HG02642 (cell line): ENCODE measurements at regions not wholly inside any gene's neighbourhood (a gene's known extent, or its start where the extent isn't known, plus 50 kb on each side); places are given as distances from the start of the nearest gene placed in this dataset.

Source experiments
- ATAC-seq: cut with Tn5 transposase; IDR thresholded peaks from one replicate; pipeline ENCODE4 v1.9.1; 2021; ENCODE audit warnings: mild to moderate bottlenecking; ENCODE audit not compliant: unreplicated experiment, poor library complexity

DNA sequence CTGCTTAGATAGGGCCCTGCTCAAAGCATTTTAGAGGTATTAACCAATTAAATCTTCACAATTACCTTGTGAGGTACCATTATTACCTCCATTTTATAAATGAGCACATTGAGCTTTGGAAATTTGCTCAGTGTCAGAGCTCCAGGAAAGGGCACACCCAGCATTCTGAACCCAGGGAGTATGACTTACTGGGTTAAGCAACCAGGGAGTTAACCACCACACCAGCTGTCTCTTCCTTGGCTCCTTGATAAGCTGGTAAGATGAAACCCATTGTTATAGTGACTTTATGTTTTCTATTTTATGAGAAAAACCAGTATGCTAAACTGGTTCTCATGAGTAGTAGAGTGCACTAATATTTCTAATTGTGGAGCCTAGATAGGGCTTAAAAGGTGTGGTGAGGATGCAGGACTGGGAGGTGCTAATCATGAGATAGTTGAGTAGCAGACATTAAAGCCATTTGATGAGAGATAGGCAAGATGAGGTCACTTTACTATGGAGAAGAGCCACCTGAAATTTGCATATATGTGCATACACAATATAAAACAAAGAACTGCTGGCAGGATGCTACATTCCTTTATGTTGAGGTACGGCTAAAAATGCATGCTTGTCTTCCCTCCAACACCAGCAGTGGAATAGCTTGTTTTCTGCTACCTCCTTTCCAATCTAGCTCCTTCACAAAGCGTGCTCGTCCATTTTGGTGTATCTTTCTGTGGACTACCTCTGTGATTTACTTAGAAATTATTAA is 556.1 kb downstream of the SPRY1 start:
- ATAC-seq: no peak

DNA sequence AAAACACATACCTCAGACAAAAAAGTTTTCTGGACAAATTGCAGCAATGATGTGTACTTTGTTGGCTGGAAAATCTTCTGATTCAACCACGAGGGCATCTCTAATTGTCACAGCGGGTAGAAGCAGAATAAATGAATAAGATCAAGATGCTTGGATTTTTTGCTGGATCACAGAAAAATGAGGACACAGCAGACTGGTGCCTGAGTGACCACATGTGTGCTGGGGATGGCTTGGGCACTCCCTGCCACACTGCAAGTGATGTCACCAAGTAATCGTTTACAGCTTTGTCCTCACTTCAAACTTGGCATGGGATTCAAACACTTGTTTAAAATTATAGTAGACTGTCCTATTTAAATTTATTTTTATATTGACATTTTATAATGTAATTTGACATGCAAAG is 557.0 kb downstream of the SPRY1 start:
- no peak for ATAC-seq

DNA sequence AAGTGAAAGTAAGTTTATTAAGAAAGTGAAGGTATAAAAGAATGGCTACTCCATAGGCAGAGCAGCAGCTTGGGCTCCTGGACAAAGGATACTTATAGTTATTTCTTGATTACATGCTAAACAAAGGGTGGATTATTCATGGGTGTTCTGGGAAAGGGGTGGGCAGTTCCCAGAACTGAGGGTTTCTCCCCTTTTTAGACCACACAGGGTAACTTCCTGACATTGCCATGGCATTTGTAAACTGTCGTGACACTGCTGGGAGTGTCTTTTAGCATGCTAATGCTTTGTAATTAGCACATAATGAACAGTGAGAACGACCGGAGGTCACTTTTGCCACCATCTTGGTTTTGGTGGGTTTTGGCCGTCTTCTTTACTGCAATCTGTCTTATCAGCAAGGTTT is 557.6 kb downstream of the SPRY1 start:
- no peak for ATAC-seq

DNA sequence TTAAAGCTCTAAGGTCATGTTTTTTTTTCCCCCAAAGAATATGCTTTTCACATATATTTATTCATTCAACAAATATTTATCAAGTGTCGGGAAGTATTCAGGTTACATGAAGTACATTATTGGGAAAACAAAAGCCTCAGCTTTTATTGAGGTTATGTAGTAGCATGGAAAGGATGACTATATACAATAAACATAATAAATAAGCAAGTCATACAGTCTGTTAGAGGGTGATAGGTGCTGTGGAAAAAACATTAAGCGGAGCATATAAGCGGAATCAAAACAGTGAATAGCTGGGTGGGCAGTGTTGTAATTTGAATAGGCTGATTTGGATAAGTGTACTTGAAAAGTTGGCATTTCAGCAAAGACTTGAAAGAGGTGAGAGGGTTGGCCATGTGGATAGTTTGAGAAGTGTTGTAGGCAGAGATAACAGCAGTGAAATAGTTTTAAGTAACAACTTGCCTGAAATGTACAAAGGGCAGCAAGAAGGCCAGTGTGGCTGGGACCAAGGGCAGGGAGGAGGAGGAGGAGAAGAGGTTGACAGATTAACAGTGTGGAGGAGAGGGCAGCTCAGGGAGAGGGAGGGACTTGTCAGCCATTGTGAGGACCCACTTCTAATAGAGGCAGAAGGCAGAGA is 558.7 kb downstream of the SPRY1 start:
- ATAC-seq: no peak

DNA sequence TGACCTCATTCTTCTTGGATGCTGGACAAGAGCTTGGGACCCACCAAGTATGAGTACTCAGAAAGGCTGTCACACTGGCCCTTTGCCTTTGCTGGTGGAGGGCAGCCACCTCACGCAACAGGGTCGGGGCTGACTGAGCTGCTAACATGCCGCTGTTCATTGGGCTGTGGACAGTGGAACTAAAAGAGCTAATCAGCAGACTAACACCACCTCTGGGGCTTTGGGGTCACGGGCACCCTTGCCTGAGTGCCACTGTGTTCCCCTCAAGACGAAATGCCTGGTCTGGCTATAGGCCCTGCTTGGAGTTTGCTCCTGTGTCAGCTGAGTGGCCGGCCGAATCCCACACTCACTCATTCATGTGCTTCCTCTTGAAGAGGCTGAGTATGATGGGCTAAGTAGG is 559.6 kb downstream of the SPRY1 start:
- no peak for ATAC-seq

DNA sequence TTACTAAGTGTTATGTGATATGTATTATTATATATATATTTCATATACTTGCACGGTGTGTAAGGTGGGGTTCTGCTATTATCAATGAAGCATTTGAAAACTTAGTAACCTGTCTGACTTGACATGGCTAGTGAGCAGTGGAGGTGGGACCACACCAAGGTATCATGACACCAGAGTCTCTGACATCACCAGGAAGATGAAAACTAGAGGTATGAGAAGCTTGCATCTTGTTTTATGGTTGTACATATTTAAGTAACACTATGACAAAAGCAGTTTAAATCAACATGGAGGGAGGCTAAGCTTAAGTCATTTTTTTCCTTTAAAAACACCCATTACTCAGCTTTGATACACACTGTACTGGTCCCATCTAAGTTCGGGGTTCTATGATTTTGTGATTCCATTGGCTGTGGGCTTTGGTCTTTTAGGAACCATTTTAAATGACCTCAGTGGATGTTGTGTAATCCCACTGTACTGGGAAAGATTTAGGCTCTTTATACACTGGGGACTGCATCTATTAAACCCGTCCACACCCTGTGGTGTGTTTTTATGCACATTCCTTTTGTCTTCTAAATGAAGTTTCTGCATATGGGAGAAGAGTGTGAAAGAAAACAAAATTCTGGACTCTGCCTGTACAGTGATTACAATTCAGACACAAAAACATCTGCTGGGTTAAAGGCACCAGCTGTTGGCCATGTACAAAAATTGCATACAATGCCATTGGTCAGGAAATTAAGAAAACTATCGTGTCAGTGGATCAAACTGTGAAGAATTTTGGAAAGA is 570.6 kb downstream of the SPRY1 start:
- ATAC-seq: no peak

DNA sequence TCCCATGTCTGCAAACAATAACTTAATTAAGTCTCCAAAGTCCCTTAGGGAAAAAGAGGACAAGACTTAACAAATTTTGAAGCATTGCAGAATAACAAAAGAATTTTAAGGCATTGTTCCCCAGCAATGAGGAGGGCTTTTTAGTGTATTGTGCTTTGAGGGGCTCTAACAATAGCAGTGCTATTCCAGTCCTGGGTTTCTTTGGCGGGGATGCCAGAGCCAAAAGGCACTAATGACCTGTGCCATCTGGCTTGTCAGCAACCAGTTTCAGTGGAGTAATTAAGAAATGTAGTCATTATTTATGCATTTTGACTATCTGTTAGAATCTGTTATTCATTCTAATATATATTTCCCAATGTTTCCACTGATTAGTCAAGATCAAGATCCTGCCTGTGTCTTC is 575.4 kb downstream of the SPRY1 start:
- ATAC-seq: no peak

DNA sequence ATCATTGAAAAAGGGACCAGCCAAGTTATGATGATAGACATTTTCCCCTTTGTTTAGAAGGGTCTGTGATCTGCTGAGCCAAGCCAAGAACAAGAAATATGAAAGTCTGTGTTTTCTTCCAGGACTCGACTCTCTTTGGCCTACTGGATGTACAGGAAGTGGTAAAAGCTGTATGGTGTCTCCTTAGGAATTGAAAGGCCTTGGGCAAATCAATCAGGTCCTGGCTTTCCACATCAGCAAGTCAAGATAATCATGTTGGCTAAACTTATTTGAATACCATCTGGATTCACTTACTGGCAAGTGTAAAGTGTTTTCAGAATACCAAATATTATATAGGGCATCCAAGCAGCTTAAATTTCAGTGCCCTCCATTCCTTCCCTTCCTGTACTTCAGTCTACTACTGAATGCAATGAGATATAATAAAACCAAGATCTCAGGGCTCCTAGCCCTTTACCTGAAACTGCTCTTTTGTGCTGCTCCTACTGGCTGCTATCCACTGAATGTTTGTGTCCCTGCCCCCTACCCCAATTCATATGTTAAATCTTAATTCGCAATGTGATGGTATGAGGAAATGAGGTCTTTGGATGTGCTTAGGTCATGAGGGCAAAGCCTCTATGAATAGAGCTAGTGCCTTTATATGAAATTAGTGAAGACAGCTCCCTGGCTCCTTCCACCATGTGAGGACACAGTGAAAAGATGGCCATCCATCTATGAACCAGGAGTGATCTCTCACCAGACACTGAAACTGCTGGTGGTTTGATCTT is 578.0 kb downstream of the SPRY1 start:
- ATAC-seq: no peak

DNA sequence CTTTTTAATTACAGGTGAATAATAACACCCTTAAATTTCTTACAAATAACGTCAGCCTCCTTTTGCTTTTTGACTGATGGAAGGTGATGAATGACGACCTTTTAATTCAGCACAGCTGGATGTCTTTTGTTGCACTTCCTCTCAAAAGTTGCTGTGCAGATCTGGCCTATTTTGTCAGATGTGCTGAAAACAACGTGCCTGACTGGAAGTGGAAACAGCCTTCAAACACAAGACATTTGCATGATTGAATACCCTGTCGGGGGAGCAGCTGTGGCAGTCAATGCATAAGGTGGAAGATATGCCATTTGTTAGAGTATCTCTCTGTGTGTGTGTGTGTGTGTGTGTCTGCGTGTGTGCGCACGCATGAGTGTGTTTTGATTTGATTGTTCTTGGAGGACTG is 579.7 kb downstream of the SPRY1 start:
- ATAC-seq: no peak

DNA sequence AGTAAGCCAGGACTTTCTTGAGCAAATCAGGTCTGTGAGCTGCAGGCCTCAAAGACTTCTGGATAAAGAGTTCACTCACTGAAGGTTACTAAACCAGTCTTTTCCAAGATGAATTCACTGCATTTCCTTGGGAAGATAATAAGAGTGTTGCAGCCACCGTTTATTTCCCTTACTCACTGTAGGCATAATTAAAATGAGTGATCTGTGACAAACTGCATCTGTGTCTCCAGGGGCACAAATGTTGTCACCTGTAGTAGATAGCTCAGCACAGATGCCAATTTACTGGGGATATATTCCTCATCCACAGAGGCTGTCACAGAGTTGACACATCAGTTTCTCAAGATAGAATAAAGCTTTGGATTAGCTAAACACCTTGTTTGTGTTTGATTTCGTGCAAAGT is 580.2 kb downstream of the SPRY1 start:
- no peak for ATAC-seq

DNA sequence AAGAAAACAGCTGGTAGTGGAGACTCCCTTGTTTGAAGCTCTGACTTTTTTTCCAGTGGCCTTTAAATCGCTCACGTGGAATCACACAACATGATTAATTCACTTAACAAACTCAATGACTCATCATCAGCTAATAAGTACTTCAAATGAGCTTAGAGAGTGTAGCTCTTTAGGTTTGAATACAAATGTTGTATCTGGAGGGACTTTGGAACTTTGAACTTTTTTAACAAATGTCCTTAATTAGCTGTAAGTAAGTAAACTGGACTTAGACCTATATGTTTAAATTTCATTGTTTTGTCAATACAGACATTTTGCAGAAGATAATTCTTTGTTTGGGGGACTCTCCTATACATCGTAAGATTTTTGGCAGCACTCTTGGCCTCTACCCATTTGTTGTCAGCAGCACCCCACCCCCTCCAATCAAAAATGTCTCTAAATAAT is 581.1 kb downstream of the SPRY1 start:
- no peak for ATAC-seq

DNA sequence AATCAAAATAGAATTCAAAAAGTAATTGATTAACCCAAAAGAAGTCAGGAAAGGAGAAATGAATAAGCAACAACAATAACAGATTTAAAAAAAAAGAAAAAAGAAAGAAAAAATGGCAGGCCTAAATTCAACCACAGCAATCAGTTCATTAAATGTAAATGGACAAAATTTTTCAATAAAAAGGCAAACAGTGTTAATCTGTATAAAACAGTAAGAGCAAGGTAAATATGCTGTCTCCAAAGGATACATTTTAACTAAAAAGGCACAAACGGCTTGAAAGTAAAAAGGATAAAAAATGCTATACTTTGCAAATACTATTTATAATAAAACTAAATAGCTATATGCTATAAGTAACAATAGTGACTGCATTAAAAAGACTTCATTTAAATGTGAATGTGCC is 582.0 kb downstream of the SPRY1 start:
- no peak for ATAC-seq

DNA sequence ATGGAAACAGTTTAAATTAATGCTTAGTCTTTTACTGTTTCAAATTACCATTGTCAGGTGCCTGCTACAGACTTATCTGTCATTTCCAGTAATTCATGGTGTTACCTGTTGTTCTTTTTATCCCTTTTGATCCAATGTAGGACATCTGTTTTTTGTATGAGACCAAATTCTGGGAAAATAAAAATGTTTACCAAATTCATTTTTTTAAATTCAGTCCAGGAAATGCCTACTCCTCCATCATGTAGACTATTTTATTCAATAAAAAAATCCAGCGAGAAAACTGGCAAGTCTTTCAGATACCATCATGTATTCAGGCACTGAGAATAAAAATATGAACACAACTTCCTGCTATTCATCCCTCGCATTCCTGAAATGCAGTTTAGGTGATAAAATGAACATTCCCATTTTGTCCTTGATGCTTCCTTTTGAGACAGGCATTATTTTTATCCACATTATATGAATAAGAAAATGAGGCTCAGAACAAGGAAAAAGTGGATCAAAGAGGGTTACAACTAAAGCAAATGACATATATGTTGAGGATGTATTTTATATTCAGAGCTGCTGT is 584.2 kb downstream of the SPRY1 start:
- no peak for ATAC-seq

DNA sequence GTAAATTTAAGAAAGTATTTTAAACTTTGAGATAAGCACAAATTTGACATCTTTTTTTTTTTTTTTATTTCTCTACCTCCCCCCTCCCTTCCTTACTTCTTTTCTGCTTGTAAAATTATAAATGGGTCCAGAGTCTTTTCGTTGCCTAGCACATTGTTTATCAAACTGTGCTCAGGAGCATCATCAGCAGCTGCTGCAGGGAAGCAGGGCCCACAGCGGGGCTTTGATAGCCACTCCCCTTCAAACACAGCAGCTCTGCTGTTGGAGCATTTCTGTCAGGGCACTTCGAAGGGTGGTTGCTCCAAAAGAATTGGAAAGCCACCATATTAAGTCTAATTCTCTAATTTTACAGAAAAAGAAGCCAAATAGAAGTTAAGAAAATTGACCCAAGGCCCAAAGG is 588.3 kb downstream of the SPRY1 start:
- no peak for ATAC-seq

DNA sequence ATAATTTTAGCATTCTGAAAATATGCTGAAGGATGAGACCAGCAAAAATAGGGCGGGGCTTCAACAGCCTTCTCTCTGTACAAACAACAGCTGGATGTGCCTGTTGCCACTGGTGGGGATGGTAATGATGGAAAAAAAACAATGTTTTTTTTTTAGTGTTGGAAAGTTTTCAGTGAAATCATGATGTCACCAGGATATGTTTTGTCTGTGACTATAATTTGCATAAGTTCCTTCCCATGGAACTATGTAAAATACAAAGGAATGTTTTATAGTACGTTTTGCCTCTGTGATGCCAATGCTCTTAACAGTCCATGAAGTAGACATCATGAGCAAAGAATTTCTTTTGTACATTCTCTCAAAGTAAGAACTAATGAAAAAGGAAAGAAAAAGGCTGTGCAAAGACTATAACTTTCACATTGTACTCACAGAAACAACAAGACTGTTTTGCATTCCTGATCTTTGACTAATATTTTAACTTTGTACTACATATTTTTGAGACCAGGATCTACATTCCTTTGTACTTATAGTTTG is 589.7 kb downstream of the SPRY1 start:
- ATAC-seq: no peak

DNA sequence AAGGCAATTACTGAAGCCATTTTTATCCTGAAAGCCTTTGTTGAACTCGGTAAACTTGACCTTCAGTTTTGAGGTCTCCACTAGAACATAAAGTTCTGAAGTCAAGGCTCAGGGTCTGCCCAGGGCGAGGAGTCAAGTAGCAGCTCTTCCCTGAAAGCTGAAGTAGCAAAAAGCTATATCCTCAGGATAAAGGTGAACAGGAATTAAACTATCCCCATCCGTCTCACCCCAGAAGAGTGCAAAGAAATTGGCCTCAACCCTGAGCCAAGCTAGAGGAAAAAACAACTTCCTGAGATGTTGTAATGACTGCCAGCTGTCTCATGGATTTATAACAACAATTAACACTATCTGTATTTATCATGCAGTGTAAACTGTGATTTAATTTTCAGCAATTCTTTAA is 590.8 kb downstream of the SPRY1 start:
- no peak for ATAC-seq

DNA sequence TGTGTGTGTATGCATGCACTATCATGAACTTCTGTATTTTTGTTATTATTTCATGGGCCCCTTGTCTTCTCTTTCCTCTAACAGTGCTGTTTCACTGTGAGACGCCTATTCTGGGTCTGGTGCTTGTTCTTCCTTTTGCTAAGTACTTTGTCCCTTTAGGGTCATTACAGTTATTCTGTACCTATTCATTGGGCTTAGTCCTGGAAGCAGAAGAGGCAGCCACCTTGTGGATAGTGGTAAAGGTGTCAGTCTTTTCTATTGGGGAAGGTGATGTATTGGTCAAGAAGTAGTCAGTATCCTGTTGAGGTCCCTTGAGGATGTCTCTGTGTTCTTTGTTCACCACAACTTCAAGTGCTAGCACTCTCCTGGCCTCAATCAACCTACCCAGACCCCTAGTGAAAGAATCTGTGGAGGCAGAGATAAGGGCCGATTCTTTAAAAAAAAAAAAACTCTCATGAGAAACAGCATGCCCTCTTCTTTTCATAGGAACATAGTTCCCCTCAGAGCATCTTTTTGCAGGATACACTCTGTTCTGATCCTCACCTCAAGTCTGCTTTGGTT is 593.8 kb downstream of the SPRY1 start:
- no peak for ATAC-seq

DNA sequence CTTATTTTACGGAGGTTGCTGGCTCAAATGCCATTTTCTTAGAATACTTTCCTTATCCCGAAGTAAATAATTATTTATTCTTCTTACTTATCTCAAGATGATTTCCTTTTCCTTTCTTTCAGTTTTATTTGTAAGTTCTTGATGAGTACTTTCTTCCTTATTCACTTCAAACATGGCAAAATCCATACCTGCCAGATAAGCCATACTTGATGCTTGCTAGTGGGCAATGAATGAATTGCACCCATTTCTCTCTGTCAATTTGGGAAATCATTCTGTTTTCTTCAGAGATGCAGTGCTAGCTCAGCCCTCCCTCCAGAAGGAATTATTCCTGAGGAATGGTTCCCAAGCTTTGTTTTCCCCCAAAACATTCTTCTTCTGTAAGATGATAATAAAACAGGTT is 598.3 kb downstream of the SPRY1 start:
- no peak for ATAC-seq

DNA sequence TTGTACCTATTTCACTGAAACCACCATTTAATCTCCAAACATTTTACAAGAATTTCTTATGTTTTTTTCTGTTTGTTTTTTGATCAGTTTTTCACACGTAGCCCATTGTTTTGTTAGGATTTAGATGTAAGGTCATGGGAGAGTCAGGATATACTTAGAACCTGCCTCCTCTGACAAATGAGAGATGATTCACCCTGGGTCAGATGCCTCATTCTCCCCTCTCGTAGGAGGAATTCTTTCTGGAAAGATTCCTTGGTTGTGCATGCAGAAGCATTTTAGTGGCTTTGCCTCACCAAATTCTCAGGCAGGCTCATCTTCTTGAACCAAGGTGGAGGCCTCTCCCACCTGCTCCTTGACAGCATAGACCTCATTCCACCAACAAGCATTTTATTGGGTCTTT is 599.3 kb downstream of the SPRY1 start:
- no peak for ATAC-seq
